ENCODE measurements at regions not wholly inside any gene's neighbourhood (a gene's known extent, or its start where the extent isn't known, plus 50 kb on each side); places are given as distances from the start of the nearest gene placed in this dataset.

DNA sequence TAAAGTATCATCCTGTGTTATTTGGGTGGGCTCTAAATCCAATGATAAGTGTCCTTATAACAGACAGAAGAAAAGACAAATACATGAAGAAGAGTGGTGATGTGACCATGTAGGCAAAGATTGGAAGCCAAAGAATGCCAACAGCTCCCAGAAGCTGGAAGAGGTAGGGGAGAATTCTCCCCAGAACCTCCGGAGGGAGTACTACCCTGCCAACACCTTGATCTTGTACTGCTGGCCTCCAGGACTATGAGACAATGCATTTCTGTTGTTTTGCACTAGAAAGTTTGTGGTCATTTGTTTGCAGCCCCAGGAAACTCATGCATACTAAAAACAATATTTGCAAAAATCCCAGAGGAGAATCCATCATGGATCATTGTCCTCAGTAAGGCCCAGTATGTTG, 115.0 kb upstream of the ARHGAP20 start:
- no peaks in the 10 kb centered on the region for H3K9me3 Mint-ChIP-seq
- no peaks in the 10 kb centered on the region for H3K27me3 Mint-ChIP-seq (ENCODE audit: low read depth)
- no peak overlapping the region for H3K4me3 Mint-ChIP-seq
- H3K4me1 Mint-ChIP-seq = peaks cover 20% of the 10 kb centered on the region
- CTCF ChIA-PET = no interaction called here
- POLR2A ChIA-PET = no interaction called here
- TF ChIP-seq NFYB (CRISPR knock-in tag; conservative IDR thresholded peaks at IDR 0.05; ENCODE audit: low read depth) = no peak
- TF ChIP-seq, protein P1, sequence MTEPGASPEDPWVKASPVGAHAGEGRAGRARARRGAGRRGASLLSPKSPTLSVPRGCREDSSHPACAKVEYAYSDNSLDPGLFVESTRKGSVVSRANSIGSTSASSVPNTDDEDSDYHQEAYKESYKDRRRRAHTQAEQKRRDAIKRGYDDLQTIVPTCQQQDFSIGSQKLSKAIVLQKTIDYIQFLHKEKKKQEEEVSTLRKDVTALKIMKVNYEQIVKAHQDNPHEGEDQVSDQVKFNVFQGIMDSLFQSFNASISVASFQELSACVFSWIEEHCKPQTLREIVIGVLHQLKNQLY (CRISPR knock-in tag; IDR thresholded peaks at IDR 0.05) = no peak
- TF ChIP-seq FOXJ3 (CRISPR knock-in tag; IDR thresholded peaks at IDR 0.05; ENCODE audit: borderline replicate concordance) = no peak
- TF ChIP-seq ESRRA (CRISPR knock-in tag; IDR thresholded peaks at IDR 0.05; ENCODE audit: borderline replicate concordance) = no peak
- TF ChIP-seq, protein P2, sequence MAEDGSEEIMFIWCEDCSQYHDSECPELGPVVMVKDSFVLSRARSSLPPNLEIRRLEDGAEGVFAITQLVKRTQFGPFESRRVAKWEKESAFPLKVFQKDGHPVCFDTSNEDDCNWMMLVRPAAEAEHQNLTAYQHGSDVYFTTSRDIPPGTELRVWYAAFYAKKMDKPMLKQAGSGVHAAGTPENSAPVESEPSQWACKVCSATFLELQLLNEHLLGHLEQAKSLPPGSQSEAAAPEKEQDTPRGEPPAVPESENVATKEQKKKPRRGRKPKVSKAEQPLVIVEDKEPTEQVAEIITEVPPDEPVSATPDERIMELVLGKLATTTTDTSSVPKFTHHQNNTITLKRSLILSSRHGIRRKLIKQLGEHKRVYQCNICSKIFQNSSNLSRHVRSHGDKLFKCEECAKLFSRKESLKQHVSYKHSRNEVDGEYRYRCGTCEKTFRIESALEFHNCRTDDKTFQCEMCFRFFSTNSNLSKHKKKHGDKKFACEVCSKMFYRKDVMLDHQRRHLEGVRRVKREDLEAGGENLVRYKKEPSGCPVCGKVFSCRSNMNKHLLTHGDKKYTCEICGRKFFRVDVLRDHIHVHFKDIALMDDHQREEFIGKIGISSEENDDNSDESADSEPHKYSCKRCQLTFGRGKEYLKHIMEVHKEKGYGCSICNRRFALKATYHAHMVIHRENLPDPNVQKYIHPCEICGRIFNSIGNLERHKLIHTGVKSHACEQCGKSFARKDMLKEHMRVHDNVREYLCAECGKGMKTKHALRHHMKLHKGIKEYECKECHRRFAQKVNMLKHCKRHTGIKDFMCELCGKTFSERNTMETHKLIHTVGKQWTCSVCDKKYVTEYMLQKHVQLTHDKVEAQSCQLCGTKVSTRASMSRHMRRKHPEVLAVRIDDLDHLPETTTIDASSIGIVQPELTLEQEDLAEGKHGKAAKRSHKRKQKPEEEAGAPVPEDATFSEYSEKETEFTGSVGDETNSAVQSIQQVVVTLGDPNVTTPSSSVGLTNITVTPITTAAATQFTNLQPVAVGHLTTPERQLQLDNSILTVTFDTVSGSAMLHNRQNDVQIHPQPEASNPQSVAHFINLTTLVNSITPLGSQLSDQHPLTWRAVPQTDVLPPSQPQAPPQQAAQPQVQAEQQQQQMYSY (CRISPR knock-in tag; IDR thresholded peaks at IDR 0.05) = no peak
- no peak for TF ChIP-seq ZNF425 (CRISPR knock-in tag; conservative IDR thresholded peaks at IDR 0.05)
- TF ChIP-seq IRF2 (CRISPR knock-in tag; IDR thresholded peaks at IDR 0.05; ENCODE audit: borderline replicate concordance, low read depth) = no peak
- TF ChIP-seq, protein P3, sequence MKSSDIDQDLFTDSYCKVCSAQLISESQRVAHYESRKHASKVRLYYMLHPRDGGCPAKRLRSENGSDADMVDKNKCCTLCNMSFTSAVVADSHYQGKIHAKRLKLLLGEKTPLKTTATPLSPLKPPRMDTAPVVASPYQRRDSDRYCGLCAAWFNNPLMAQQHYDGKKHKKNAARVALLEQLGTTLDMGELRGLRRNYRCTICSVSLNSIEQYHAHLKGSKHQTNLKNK (CRISPR knock-in tag; IDR thresholded peaks at IDR 0.05) = no peak
- no peak for TF ChIP-seq SMAD4 (CRISPR knock-in tag; IDR thresholded peaks at IDR 0.05)
- no peak for TF ChIP-seq CBFB (CRISPR knock-in tag; IDR thresholded peaks at IDR 0.05; ENCODE audit: low read depth)
- ATAC-seq = peak; percentile 55; the same call in 1 of the 2 replicates
- H3K36me3 Mint-ChIP-seq = no peaks in the 10 kb centered on the region
- DNase-seq (ENCODE audit: low spot score) = no peak
- no peak overlapping the region for H3K27ac Mint-ChIP-seq

GRCh38 chr11:110824912-110825620, 112.8 kb upstream of the ARHGAP20 start:
- H3K36me3 Mint-ChIP-seq = no peaks in the 10 kb centered on the region
- ATAC-seq (no peak), DNase-seq (ENCODE audit: low spot score) (no peak)
- H3K27me3 Mint-ChIP-seq (ENCODE audit: low read depth) = no peaks in the 10 kb centered on the region
- POLR2A ChIA-PET = no interaction called here
- no peak overlapping the region for H3K4me3 Mint-ChIP-seq
- no peaks in the 10 kb centered on the region for H3K9me3 Mint-ChIP-seq
- no peak overlapping the region for H3K27ac Mint-ChIP-seq
- peaks cover 6% of the 10 kb centered on the region for H3K4me1 Mint-ChIP-seq
- CTCF ChIA-PET = interaction anchor here (0.9 kb wide), 1 partner anchor 377 kb away, joined by 3 read pairs; no protein-coding TSS in a partner anchor
- TF ChIP-seq MXD4 (CRISPR knock-in tag; IDR thresholded peaks at IDR 0.05; ENCODE audit: borderline replicate concordance) (no peak), ZNF512 (CRISPR knock-in tag; IDR thresholded peaks at IDR 0.05; ENCODE audit: borderline replicate concordance) (no peak), OVOL2 (CRISPR knock-in tag; IDR thresholded peaks at IDR 0.05; ENCODE audit: borderline replicate concordance) (no peak), IRF2 (CRISPR knock-in tag; IDR thresholded peaks at IDR 0.05; ENCODE audit: borderline replicate concordance, low read depth) (no peak), ZNF416 (CRISPR knock-in tag; IDR thresholded peaks at IDR 0.05) (no peak), ZNF232 (CRISPR knock-in tag; IDR thresholded peaks at IDR 0.05) (no peak), MYBL2 (CRISPR knock-in tag; IDR thresholded peaks at IDR 0.05) (no peak), GTF2I (CRISPR knock-in tag; conservative IDR thresholded peaks at IDR 0.05) (no peak), ZNF138 (CRISPR knock-in tag; conservative IDR thresholded peaks at IDR 0.05) (no peak), ZNF396 (CRISPR knock-in tag; IDR thresholded peaks at IDR 0.05; ENCODE audit: borderline replicate concordance) (no peak), CREB1 (CRISPR knock-in tag; IDR thresholded peaks at IDR 0.05) (no peak)
- TF ChIP-seq, protein P4, sequence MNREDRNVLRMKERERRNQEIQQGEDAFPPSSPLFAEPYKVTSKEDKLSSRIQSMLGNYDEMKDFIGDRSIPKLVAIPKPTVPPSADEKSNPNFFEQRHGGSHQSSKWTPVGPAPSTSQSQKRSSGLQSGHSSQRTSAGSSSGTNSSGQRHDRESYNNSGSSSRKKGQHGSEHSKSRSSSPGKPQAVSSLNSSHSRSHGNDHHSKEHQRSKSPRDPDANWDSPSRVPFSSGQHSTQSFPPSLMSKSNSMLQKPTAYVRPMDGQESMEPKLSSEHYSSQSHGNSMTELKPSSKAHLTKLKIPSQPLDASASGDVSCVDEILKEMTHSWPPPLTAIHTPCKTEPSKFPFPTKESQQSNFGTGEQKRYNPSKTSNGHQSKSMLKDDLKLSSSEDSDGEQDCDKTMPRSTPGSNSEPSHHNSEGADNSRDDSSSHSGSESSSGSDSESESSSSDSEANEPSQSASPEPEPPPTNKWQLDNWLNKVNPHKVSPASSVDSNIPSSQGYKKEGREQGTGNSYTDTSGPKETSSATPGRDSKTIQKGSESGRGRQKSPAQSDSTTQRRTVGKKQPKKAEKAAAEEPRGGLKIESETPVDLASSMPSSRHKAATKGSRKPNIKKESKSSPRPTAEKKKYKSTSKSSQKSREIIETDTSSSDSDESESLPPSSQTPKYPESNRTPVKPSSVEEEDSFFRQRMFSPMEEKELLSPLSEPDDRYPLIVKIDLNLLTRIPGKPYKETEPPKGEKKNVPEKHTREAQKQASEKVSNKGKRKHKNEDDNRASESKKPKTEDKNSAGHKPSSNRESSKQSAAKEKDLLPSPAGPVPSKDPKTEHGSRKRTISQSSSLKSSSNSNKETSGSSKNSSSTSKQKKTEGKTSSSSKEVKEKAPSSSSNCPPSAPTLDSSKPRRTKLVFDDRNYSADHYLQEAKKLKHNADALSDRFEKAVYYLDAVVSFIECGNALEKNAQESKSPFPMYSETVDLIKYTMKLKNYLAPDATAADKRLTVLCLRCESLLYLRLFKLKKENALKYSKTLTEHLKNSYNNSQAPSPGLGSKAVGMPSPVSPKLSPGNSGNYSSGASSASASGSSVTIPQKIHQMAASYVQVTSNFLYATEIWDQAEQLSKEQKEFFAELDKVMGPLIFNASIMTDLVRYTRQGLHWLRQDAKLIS (CRISPR knock-in tag; IDR thresholded peaks at IDR 0.05; ENCODE audit: borderline replicate concordance) = no peak
- TF ChIP-seq, protein P5, sequence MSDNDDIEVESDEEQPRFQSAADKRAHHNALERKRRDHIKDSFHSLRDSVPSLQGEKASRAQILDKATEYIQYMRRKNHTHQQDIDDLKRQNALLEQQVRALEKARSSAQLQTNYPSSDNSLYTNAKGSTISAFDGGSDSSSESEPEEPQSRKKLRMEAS (CRISPR knock-in tag; IDR thresholded peaks at IDR 0.05) = no peak
